Ecto neural progenitor cell (in vitro differentiated cells): ENCODE measurements at regions not wholly inside any gene's neighbourhood (a gene's known extent, or its start where the extent isn't known, plus 50 kb on each side); places are given as distances from the start of the nearest gene placed in this dataset.
"Not testable (repeated sequence)": the region's sequence is repeated elsewhere in the genome, so short reads cannot be mapped to it uniquely, and the experiment has no call there.

ENCODE experiments used
- DNase-seq: peaks from one replicate; pipeline ENCODE4 v3.0.0-alpha.2; 2018; ENCODE audit warnings: low spot score

DNA sequence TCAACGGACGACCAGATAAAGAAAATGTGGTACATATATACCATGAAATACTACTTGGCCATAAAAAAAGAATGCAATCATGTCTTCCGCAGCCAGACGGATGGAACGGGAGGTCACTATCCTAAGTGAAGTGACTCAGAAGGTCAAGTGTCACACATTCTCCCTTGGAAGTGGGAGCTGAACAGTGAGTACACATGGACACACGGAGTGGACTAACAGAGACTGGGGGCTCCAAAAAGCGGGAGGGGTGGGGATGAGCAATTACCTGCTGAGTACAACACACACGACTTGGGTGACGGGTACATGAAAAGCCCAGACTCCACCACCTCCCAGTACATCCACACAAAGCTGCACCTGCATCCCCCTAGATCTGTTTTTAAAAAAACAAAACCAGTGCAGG, 62.5 kb upstream of the TNK2 start:
- DNase-seq: not testable (repeated sequence)

DNA sequence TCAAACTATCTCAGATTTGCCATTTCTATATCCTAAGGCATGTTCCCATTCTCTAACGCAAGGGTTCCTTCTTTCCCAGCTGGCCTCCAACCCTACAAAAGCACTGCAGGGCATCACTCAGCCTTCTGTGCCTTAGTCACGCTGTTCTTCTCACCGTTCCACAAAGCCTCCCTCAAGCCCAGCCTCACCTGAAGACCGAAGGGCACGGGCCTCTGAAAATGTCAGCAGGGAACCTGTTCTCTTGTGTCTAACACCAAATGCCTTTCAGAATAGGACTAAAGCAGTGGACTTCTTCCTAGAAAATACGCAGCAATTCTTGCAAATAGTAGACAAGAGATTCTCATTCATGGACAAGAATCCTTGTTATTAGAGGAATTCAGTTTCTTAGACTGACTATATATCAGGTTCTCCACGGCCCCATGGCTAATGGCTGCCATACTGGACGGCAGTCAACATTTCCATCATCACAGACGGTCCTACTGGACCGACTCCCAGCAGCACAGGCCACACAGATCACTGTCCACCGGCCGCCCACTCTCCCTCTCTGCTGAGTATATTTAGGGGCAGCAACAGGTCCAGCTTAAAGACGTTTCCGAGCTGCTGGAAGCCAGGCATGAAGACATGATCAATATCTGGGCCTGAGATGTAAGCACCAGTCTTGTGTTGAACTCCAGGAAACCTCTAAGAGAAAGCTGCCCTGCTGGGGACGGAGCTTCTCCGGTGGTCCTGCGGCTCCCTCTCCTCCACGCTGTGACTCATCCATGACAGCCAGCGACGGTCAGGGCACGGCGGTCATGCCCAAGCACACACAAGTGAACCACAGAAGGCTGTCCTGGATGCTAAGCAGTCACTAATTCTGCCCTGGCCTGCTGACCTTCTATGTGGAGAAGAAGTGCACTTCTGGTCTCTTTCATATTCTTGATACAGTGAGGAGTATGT, 61.8 kb upstream of the TNK2 start:
- not testable (repeated sequence) for DNase-seq

DNA sequence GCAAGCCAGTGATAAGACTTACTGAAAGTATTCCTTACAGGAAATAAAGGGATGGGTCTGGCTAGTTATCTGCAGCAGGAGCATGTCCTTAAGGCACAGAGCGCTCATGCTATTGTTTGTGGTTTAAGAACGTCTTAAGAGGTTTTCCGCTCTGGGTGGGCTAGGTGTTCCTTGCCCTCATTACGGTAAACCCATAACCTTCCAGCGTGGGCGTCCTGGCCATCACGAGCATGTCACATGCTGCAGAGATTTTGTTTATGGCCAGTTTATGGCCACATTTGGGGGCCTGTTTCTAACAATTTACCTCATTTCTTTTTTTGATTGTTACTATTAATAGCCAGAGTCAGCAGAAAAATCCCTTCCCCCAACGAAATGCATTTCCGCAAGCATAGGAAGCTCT, 61.0 kb upstream of the TNK2 start:
- DNase-seq: not testable (repeated sequence)

DNA sequence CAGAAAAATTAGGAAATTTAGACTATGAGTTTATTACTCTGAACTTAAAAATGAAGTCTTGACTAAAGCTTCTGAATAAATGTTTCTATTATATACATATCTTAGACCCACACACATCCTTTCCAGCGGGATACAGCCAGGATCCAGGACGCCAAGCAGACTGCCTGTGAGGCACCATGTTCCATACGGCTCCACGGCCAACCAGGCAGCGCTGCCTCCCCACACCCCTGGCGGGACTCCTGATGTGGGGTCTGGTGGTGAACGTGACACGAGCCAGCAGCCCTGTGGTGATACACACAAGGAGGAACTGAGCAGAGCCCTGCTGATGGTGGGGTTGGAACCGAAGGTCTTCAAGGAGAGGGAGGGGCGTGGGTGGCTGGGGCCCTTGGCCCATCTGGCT, 59.8 kb upstream of the TNK2 start:
- not testable (repeated sequence) for DNase-seq

GRCh38 chr3:195967387-195967720, 59.0 kb upstream of the TNK2 start:
- not testable (repeated sequence) for DNase-seq

DNA sequence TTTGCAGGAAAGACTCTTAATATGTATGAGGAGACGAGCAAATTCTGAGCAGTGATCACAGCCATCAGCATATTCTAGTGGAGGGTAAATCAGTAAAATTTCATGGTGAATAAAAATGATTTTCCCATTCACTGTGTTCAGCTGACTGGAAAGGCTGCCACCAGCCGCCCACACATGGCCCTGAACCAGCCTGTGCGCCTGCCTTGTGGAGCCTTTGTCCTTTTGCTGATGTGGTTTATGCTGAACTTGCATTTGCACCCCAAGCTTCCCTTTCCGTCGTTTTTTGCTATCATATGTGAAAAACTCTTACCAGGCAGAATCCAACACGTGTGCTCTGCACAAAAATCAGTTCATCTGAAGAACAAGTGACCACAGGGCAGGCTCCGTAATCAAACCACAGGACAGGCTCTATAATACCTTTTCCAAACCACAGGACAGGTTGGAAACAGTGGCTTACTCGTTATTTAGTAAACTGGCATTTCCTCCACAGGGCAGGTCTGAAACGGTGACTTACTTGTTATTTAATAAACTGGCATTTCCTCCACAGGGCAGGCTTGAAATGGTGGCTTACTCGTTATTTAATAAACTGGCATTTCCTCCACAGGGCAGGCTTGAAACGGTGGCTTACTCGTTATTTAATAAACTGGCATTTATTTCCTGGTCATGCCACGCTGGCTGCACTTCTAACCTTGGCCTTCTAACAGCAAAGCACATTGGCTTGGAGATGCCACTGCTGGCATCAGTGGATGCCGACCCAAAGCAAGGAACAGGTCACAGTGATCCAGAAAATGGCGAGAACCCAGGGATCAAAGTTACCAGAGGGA, 58.4 kb upstream of the TNK2 start:
- DNase-seq: not testable (repeated sequence)

DNA sequence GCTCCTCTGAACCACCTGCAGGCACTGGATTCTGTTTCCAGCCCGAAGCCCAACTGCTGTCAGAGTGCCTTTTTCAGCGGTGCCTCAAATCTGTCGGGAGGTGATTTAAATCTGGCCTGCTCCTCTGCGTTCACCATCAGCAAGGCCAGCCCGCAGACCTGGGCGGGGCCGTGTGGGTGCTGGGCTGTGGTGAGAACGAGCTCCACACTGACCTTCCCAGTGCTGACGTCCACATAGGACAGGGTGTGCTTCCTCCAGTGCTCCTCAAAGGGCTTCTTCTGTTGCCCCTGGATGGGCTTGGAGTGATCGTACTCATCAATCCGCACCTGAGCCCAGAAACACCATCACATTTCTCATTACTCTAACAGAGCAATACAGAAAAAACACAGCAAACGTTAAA, 56.9 kb upstream of the TNK2 start:
- DNase-seq: not testable (repeated sequence)

GRCh38 chr3:195964318-195965107, 56.2 kb upstream of the TNK2 start:
- not testable (repeated sequence) for DNase-seq

GRCh38 chr3:195962222-195962621, 53.9 kb upstream of the TNK2 start:
- DNase-seq: not testable (repeated sequence)

DNA sequence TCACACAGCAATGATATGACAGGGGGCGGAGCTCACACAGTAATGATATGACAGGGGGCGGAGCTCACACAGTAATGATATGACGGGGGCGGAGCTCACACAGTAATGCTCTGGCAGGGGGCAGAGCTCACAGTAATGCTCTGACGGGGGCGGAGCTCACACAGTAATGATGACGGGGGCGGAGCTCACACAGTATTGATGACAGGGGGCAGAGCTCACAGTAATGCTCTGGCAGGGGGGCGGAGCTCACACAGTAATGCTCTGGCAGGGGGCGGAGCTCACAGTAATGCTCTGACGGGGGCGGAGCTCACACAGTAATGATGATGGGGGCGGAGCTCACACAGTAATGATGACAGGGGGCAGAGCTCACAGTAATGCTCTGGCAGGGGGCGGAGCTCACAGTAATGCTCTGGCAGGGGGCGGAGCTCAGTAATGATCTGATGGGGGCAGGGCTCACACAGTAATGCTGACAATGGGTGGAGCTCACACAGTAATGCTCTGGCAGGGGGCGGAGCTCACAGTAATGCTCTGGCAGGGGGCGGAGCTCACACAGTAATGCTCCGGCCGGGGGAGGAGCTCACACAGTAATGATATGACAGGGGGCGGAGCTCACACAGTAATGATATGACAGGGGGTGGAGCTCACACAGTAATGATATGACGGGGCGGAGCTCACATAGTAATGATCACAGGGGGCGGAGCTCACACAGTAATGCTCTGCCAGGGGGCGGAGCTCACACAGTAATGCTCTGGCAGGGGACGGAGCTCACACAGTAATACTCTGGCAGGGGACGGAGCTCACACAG, 52.8 kb upstream of the TNK2 start:
- not testable (repeated sequence) for DNase-seq

- DNase-seq: not testable (repeated sequence)
These were observed 51.8 kb upstream of the TNK2 start for GRCh38 chr3:195960164-195960563.

DNA sequence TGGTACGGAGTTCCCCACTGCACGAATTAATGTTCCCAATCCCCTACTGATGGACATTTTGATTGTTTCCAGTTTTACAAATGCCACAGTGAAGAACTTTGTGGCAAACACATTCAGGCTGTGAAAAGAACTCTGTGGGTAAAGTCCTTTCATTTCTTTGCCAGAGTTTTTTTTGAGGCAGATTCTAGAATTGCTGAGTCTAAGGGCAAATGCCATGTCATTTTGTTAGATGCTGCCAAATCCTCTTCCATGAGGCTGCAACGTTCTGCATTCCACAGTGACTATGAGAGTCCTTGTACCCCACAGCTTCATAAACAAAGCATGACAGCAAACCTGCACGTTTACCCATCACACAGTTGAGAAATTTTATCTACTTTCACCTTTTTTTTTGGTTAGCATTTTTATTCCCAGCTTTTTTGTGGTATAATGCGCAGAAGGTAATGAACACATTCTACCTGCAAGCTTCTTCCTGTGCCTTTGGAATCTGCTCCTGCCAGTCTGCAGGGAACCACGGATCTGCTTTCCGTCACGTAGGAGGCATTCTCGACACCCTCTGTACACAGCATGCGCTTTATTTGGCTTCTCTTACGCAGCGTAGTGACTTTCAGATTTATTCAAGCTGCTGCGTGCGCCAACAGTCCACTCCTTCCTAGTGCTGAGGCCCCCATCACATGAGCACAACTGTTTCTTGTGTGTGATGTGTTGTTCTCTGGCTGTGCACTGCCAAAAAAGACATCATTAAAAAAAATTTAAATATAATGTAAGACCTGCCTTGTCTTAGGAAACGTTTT, 51.2 kb upstream of the TNK2 start:
- not testable (repeated sequence) for DNase-seq

DNA sequence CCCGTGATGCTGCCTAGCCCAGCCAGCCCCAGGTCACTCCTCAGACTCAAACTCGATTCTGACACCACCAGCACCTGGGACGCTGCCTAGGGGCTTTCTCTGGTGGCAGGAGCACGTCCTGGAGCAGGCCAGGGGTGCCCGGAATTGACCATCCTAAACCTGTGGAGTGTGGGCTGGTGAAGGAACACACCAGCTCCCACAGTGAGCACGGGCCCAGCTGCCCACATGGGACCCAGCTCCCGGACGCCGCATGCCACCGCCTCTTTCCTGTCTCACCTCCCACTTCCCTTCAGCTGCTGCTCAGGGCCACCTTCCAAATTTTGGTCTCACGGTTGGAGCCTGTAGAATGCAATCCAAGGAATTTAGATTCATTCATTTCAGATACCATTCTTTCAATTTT, 50.4 kb upstream of the TNK2 start:
- not testable (repeated sequence) for DNase-seq
